Hematopoietic multipotent progenitor cell treated with erythropoietin and hydrocortisone succinate and interleukin-3 and kit ligand, for 17 days (in vitro differentiated cells): ENCODE measurements at regions not wholly inside any gene's neighbourhood (a gene's known extent, or its start where the extent isn't known, plus 50 kb on each side); places are given as distances from the start of the nearest gene placed in this dataset.

Experiments
- DNase-seq: peaks from one replicate; pipeline ENCODE4 v3.0.0-alpha.2; 2015; ENCODE audit warnings: low spot score

DNA sequence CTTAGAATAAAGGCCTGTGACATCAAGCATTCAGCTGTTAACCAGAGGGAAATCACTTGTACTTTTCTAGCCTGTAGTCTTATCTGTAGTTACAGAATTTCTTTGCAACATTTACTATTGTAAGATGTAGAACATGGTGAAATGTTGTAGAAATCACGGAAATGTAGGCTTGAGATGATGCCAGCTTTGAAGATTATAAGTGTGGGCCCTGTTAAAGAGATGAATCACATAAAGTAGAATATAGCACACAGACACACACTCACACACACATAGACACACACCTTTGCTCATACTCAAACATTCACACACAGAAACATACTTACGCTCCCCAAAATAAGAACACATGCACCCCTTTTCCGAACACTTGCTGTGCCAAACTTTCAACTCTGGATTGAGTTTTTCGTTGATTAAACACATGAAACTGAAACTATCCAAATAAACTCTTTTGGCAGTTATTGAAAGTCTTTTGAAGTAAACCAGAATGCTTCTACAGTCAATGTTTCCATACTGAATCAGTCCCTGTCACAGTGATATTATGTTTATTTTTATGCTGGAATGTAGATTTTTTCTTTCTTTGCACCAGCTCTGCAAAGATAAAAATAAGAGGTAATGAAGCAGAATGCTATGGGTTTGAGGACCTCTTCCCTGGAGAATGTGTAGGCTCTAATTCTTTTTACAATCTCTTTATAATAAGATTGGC is 230.3 kb upstream of the MEOX2 start:
- no peak for DNase-seq

DNA sequence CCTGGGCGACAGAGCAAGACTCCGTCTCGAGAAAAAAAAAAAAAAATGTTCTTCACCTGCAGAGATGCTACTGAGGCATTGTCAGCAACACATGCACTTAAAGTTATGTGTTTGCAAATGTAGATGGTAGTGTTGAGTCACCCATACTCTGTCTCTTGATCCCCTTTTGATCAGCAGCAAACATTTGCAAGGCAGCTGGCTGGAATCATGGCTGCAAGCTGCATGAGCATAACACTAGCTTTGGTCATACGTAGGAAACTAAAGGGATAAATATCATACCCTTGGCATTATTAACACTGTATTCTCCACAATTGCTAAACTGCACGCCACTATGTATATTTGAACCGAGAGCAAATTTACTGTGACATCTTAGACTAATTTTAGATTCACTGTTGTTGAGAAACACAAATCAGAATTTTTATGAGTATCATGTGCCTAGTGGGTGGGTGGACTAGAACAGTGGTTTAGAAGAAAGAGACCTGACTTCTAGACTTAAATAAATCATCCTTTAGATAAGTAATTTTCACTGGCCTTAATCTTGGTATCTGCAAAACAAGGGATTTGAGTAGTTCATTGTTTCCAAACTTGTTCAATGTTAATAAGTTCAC is 229.3 kb upstream of the MEOX2 start:
- no peak for DNase-seq

GRCh38 chr7:15914611-15915010 is 228.1 kb upstream of the MEOX2 start:
- DNase-seq, result no peak

- DNase-seq, result no peak
Observed at GRCh38 chr7:15906436-15906835, 220.0 kb upstream of the MEOX2 start.

DNA sequence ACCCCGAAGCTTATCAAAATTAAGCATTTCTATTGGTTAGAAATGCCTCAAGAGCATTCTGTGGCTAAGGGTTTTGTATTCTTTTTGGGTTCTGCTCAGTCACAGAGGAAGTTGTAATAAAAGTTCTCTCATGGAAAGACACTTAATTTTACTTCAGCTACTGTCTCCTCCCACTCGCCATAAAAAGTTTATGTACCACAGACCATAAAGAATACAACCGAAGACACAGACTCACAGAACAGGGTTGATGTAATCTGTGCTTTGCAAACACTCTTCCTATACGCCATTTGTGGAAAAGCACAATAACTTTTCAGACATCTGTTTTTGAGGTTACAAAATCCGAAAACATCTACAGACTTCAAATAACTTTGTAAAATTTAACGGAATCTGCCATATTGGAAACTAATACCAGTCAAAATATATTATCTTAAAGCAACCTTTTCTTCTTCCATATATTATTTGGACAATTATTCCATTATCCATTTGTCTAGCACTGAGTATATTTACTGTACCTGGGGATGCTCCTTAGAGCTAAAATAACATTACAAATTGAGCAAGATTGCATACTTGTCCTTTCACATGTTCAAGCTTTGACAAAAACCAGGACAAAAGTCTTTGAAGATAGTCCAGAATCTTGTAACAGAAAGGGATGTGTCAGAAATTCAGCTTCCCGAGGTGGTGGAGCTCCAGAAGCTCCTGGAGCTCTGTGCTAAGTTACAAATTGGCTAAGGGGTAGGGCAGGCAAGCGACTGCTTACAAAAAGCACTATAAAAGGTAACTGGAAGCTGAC is 219.0 kb upstream of the MEOX2 start:
- no peak for DNase-seq

GRCh38 chr7:15891151-15891881 is 204.8 kb upstream of the MEOX2 start:
- no peak for DNase-seq

DNA sequence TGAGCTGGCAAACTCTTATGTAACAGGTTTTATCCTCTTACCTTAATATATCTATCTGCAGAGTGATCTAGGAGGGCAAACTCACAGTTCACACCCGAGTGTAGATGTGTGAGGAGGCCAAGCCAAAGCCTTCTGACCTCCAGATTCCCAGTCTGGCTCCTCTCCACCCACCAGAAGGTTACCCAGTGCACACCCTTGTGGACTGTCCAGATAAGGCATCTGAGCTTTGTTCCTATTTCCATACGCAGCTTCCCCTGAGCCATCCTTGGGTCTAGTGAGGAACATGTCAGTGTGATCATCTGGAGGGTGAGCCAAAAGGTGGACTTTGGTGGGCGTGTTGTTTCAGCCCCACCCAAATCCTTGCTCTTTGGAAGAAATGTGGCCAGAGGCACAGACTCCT is 203.0 kb upstream of the MEOX2 start:
- no peak for DNase-seq

DNA sequence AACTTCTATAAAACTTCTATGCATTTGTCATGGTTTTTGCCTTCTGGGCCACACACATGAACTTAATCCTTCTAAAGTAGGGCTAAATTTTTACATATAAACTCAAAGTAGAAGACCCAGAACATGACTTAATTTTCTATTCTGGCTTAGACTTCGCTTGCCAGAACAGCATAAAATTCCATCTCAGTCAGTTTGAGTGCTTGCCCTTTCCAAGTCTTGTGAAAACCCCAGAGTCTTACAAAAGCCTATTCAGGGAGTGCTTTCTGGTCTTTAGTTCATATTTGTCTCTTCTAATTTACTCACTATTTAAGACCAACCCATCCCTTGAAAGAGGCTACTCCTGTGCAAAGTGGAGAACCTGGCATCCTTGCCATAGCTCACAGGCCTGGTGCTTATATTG is 201.6 kb upstream of the MEOX2 start:
- DNase-seq, result no peak

DNA sequence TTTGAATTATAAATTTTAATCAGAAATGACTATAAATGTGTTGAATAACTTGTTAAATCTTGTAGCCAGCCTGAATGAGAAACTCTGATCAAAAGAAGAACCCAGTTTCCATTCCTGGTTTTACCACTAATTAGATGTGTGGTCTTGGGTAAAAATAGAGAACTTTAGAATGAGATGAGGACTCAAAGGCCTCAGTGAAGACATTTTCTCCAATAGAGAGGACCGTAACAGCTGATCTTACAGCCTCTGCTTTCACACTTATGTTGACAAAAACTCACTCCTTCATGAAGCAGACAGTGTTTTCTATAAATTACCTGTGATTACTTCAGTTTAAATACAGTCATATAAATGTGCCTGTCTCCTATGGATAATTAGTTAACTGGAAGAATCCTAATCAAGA is 200.1 kb upstream of the MEOX2 start:
- no peak for DNase-seq

GRCh38 chr7:15885678-15886077 is 199.2 kb upstream of the MEOX2 start:
- DNase-seq, result no peak

- no peak for DNase-seq
Observed at GRCh38 chr7:15874774-15875173, 188.3 kb upstream of the MEOX2 start.

DNA sequence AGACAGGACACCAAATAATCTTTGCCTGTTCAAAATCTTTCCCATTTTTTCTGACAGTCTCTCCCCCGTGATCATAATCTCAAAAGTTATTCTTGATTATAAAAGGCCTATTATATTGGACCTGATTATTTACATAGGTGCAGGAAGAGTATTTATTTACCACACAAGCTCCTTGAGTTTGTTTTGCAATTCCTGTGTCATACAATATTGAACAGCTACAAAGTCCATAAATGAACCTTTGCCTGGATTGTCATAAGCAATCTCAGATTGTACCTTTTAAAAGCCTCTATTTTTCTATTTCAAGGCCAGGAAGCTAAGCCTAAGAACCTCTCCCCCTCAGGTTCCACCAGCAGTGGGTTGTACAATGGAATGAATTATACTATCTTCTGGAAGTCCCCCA is 183.9 kb upstream of the MEOX2 start:
- DNase-seq, result no peak

GRCh38 chr7:15867441-15867840 is 181.0 kb upstream of the MEOX2 start:
- no peak for DNase-seq

DNA sequence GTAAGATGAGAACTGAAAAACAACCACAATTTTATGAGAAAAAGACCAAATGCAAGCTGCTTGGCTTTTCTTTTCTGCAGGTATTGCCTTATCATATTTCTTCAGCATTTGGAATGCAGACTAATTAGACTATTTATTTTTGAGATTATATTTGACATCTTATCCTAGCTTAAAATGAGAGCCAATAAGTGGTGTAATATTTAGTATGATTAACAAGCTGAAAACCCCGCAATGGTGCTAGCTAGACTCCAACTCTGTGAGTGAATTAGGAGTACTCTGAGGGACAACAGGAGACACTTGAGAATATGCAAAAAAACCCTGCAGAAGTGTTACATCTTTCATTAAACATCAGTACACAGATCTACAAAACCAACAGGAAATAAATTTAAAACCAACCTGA is 180.3 kb upstream of the MEOX2 start:
- no peak for DNase-seq

- no peak for DNase-seq
Observed at GRCh38 chr7:15864626-15864991, 178.1 kb upstream of the MEOX2 start.

DNA sequence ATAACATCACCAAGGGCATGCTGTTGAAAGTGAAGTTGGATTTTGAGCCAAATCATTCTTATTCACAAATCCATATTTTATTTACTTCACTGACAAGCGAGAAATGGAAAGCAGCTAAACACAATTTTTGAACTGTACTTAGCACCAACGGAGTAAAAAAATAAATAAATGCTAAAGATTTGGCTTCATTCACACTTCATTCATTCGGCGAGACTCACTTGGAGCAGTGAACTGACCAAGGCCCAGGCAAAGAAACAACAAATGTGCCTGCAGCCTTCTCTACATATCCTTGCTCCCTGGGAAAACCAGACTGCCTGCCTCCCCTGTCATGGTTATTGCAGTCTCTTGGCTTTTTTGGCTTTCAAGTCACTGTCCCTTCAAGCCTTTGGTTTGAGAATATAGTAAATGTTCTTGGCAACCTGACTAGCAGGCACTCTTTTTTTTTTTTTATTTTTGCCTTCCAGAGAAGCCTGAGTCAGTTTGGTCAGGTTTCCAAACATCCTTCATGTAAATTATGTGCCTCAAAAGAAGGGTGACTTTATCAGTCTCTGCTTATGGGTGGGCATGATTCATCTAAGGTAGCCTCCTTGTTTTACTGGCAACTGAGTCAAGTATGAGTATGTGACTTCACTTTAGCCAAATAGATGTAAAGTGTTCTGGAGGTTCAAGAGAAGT is 177.6 kb upstream of the MEOX2 start:
- DNase-seq, result no peak

DNA sequence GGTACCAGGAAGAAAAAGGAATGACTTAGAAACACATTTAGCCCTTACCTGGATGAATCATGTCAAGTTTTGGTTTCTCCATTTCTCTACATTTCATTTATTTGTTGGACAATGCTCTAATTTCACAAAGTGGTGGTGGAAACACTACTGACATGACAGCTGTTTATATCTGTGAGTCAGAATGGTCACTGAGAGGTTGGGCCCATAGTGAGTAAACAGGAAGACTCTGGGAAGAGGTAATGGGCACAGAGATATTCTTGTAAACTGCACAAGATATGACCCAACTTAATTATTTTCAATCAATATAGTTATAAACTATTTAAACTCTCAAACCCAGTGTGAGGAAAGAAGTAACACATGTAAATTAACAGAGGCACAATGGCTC is 176.3 kb upstream of the MEOX2 start:
- no peak for DNase-seq

DNA sequence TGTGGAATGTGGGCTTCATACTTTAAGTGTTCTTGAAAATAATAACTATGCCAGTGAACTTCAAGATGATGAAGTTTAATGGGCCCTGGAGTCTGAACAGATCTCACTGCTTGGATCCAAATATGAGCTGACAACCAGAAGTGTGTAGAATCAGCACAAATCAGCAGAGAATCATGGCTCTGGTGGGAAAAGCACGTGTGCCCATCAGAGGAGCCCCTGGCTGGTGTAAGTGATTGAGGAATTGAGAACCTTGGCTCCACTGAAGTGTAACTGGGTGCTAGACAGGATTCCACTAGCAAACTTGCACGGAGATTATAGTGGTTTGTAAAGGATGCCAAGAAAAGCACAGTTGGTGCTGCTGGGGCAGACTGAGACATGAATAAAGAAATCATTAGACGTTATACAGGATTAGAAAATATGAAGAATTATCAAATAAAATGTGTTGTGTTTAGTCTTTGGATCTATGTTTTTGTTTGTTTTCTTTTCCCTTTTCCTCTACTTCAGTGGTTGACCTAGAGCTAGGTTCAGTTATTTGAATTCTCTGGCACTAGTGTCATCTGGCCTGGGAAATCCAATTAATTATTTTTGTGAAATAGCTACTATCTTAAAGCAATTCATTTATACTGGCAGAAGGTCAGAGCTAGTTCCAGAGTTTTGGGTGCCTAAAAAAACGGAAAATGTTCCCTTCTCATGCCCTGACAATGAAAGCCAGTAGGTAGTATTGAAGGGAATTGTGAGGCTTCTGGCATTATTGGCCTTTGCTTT is 175.7 kb upstream of the MEOX2 start:
- DNase-seq, result no peak

DNA sequence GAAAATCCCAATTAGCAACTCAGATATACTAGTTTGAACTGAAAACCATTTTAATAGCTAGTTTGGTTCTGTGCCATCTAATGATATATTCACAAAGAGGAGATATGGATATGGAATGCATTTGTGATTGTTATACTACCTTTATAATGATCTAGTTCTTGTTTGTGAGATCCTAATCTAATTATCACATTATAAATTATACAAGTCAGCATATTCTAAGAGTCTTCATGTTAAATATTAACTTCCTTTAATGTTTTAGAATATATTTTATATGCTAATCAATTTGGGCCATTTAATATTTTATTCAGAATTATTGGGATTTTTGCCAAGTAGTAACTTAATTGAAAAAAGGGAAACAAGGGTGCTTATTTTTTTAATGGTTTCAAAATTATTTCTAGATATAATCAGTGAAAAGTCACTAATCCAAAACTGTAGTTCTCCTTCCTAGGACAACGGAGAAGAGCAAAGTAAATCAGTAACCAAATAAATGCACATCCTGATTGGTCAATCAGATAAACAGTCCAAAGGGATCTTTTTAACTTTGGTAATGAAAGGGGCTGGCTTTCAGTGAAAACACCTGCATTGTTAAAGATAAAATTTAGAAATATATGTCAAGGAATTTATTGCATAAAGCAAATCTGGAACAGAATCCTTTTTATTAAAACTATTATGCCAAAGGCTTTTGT is 173.9 kb upstream of the MEOX2 start:
- DNase-seq, result no peak

DNA sequence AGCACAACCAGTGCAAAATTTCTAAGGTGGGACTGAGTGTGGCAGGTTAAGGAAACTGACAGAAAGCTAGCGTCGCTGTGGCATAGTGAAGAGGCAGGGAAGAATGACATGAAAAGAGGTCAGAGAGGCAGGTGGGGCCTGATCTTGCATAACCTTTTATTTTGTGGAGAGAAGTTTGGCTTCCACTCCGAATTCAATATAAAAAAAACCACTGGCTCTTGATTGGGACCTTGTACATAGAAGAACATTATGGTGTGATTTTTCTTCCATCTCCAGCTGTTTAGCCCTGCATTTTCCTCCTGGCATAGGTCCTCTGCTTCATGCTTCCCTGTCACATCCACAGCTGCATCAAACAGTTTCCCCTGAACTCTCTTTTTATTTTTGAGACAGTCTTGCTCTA is 170.5 kb upstream of the MEOX2 start:
- DNase-seq, result no peak

DNA sequence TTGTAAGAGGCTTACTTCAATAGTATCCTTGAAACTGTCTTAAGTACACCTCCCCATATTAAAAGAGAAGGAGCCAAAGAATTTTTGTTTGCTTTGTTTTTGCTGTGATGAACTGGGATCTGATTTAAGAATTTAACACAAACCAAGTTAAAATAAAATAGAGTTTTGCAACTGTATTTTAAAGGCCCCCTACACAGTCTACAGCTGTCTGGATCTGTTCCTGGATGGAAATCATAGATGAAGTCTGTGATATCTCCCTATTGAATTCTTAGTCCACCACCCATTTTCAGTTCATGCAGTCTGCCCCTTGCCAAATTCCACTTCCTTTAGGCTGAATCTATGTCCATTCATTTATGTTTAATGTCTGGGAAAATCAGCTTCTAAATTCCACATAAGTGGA is 169.8 kb upstream of the MEOX2 start:
- no peak for DNase-seq
